WI38 (cell line): ENCODE measurements at regions not wholly inside any gene's neighbourhood (a gene's known extent, or its start where the extent isn't known, plus 50 kb on each side); places are given as distances from the start of the nearest gene placed in this dataset.

Experiments used
- H3K4me3 ChIP-seq: 2 replicates; pipeline ENCODE4 v1.5.1; 2011; ENCODE audit warnings: low read depth, mild to moderate bottlenecking, control low read depth, low read length
- TF ChIP-seq, protein P1 (sequence below): IDR thresholded peaks from 2 replicates; pipeline ENCODE4 v1.5.1; 2012; ENCODE audit warnings: low read depth, mild to moderate bottlenecking, control low read depth, low read length

DNA sequence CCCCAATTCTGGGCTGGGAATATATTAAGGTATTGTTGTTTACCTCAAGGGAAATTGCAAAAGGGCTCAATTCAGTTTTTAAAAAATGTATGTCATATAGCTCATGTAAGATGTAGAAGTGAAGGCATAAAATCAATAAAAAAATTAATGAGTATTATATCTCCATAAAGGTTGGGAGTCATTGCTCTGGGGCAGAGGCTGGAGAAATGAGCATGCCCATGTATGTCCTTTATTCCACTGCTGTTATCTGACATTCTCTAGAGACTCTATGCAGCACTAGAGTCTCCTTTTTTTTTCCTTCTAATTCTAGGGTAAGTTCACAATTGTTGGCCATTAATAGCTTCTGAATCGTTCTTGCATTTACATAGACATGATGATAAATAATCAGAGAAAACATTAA, 394.8 kb downstream of the KLF12 start:
- TF ChIP-seq, protein P1, sequence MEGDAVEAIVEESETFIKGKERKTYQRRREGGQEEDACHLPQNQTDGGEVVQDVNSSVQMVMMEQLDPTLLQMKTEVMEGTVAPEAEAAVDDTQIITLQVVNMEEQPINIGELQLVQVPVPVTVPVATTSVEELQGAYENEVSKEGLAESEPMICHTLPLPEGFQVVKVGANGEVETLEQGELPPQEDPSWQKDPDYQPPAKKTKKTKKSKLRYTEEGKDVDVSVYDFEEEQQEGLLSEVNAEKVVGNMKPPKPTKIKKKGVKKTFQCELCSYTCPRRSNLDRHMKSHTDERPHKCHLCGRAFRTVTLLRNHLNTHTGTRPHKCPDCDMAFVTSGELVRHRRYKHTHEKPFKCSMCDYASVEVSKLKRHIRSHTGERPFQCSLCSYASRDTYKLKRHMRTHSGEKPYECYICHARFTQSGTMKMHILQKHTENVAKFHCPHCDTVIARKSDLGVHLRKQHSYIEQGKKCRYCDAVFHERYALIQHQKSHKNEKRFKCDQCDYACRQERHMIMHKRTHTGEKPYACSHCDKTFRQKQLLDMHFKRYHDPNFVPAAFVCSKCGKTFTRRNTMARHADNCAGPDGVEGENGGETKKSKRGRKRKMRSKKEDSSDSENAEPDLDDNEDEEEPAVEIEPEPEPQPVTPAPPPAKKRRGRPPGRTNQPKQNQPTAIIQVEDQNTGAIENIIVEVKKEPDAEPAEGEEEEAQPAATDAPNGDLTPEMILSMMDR: no peak
- H3K4me3 ChIP-seq: no peak overlapping the region

DNA sequence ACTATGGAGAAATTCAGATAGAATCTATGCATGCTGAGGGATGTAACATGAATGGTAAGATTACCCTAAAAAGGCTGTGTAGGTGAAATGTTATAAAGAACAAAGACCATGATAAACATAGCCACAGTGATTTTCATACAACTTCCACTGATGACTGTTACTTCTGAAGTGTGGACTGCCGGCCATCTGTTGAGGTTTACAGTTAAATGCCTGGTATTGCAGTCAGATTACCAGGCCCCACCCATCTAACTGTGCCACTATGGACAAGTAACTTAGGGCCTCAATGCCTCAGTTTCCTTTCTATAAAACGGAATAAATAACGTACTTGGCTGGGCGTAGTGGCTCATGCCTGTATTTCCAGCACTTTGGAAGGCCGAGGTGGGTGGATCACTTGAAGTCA, 395.6 kb downstream of the KLF12 start:
- TF ChIP-seq, protein P1: no peak
- H3K4me3 ChIP-seq: no peak overlapping the region

DNA sequence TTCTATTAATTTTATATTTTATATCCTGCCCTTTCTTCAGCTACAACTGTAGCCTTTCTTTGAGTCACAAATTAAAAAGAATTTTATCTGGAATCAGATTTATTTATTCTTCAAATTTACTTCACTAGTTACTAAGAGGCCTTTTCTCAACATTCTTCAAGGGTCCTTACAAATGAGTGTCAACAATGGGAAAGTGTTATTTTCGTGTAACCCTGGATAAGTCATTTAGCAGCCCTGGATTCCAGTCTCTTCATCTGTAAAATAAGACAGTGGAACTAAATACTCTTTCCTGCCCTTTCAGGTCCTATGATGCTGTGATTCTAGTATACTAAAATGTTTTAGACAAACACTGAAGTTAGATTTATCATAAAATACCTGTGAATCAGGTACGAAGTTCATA, 397.0 kb downstream of the KLF12 start:
- TF ChIP-seq, protein P1: no peak
- no peak overlapping the region for H3K4me3 ChIP-seq

DNA sequence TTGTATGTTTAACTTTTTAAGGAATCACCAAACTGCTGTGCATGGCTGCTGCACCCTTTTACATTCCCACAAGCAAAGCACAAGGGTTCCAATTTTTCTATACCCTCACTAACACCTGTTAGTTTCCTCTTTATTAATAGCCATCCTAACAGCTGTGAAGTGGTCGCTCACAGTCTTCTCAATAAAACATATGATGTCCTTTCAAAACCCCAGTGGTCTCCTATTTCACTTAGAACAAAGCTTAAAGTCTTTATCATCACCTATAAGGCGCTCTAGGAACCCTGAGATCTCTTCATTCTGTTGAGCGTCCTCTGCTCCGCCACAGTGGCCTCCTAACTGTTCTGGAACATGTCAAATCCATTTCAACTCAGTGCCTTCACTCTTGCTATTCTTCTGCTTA, 400.5 kb downstream of the KLF12 start:
- TF ChIP-seq, protein P1: no peak
- H3K4me3 ChIP-seq: no peak overlapping the region

DNA sequence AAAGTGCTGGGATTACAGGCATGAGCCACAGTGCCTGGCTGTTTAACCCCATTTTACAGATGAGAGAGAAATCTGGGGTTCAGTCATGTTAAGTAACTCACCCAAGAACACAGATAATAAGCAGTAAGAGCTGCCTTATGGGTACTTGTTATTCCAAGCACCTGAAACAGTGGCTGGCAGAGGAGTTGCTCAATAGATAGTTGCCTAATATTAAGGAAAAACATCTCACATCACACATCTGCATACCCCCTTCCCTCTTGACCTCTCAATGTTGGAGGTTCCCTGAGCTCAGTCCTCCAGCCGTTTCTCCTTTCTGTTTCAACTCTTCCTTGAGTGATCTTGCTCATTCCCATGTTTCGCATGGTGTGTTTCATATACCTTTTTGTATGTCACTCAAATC, 401.9 kb downstream of the KLF12 start:
- TF ChIP-seq, protein P1: no peak
- no peak overlapping the region for H3K4me3 ChIP-seq

GRCh38 chr13:73731564-73731963, 402.6 kb downstream of the KLF12 start:
- TF ChIP-seq, protein P1: no peak

DNA sequence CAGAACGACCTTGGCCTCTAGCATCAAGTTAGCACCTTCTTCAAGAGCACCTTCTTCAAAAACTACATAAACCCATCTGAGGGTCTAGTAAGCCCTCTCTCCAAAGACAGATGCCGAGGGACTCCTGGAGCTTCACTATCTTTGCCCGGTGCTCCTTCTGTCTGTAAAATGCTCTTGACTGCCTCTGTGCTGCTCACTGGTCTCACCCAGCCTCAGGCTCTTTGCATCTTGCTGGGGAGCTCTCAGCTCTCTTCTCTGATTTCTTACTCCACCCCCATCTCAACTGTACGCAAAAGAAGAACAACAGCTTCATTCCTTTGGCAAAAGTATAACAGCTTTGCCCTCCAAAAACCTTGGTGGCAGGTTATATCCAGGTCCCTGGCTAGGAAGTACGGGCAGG, 404.2 kb downstream of the KLF12 start:
- TF ChIP-seq, protein P1: no peak
- no peak overlapping the region for H3K4me3 ChIP-seq

More at GRCh38 chr13:73731564-73731963, 402.6 kb downstream of the KLF12 start:
- H3K4me3 ChIP-seq: no peak overlapping the region
